Erythroblast (primary cell): ENCODE measurements at regions not wholly inside any gene's neighbourhood (a gene's known extent, or its start where the extent isn't known, plus 50 kb on each side); places are given as distances from the start of the nearest gene placed in this dataset.

Experiments used
- GATA1 ChIP-seq: IDR thresholded peaks from 2 replicates; pipeline ENCODE4 v1.6.1; 2011; ENCODE audit warnings: low read depth, mild to moderate bottlenecking, control low read depth, low read length, moderate library complexity
- POLR2A ChIP-seq: IDR thresholded peaks from 2 replicates; pipeline ENCODE4 v1.6.1; 2011; ENCODE audit warnings: mild to moderate bottlenecking, low read length

DNA sequence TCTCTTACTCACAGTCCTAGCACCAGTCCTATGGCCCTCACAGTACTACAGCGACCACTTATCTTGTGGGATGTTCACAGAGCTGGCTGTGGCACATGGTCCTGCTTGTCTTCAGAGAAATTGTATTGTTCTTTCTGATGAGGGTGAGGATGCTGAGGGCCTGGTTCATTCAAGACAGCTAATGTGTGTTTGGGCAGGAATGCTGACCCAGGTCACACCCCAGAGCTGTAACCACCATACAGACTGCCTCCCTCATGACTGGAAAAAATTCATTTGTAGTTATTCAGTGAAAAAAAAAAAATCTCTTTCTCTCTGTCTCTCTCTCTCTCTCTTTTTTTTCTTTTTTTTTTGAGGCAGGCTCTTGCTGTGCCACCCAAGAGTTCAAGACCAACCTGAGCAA, 83.5 kb downstream of the KLF6 start:
- TF ChIP-seq POLR2A: no peak
- TF ChIP-seq GATA1: no peak
